Panc1 (cell line): ENCODE measurements at regions not wholly inside any gene's neighbourhood (a gene's known extent, or its start where the extent isn't known, plus 50 kb on each side); places are given as distances from the start of the nearest gene placed in this dataset.

Experiments
- ATAC-seq: fragments of 200-7000 bp; cut with Tn5 transposase; 2 replicates; pipeline ENCODE4 v1.9.1; 2020; ENCODE audit warnings: mild to moderate bottlenecking, moderate library complexity
- BruUV-seq: library from RNA; stranded (reverse); fragments of 400-500 nt; replicated peaks from 2 replicates; lab custom pipeline; 2021; lab: Mats Ljungman, UMichigan
- CTCF ChIA-PET: fragments of 300-600 bp; sonication (Branson Sonifier 250); formaldehyde crosslinking; loops from one replicate; lab custom pipeline; 2022; ENCODE audit warnings: antibody characterized with exemption; lab: Charles Lee
- POLR2A ChIA-PET: fragments of 300-600 bp; sonication (Branson Sonifier 250); formaldehyde crosslinking; loops from one replicate; lab custom pipeline; 2022; ENCODE audit warnings: antibody characterized with exemption; lab: Charles Lee
- DNase-seq: peaks from one replicate; pipeline ENCODE4 v3.0.0-alpha.2; 2010; ENCODE audit warnings: low read depth, low spot score
- H3K27ac ChIP-seq: 2 replicates; pipeline ENCODE4 v1.5.1; 2011; ENCODE audit warnings: mild to moderate bottlenecking, low read length, inconsistent platforms
- H3K27me3 ChIP-seq: fragments of 200-500 bp; sonication (Bioruptor generic); 2 replicates; pipeline ENCODE4 v1.6.0; 2014; ENCODE audit warnings: low read length, inconsistent platforms; ENCODE audit not compliant: control insufficient read depth, insufficient read depth
- H3K36me3 ChIP-seq: fragments of 200-500 bp; sonication (Bioruptor generic); 2 replicates; pipeline ENCODE4 v1.5.1; 2014; ENCODE audit warnings: inconsistent platforms, mild to moderate bottlenecking, low read length, moderate library complexity; ENCODE audit not compliant: control insufficient read depth, insufficient read depth
- H3K4me1 ChIP-seq: 2 replicates; pipeline ENCODE4 v1.5.1; 2011; ENCODE audit warnings: inconsistent platforms, mild to moderate bottlenecking, low read length, moderate library complexity; ENCODE audit not compliant: control insufficient read depth, insufficient read depth
- H3K4me3 ChIP-seq, 2 experiments: 2 replicates each; pipeline ENCODE4 v1.5.1; 2011 to 2012; ENCODE audit warnings: low read depth in 2 of 2, low read length in 2 of 2, mild to moderate bottlenecking in 2 of 2, inconsistent platforms in 1 of 2, moderate library complexity in 1 of 2
- H3K9me3 ChIP-seq: fragments of 200-500 bp; sonication (Bioruptor generic); 2 replicates; pipeline ENCODE4 v1.5.1; 2014; ENCODE audit warnings: low read depth, mild to moderate bottlenecking, inconsistent platforms, low read length, moderate library complexity; ENCODE audit not compliant: control insufficient read depth, insufficient read depth
- POLR2AphosphoS5 ChIP-seq: IDR thresholded peaks from 2 replicates; pipeline ENCODE4 v1.6.1; 2012; ENCODE audit warnings: mild to moderate bottlenecking, low read depth, low read length, moderate library complexity
- SIN3A ChIP-seq: IDR thresholded peaks from 2 replicates; pipeline ENCODE4 v1.6.1; 2012; ENCODE audit warnings: low read depth, mild to moderate bottlenecking, low read length, moderate library complexity, borderline replicate concordance; ENCODE audit not compliant: insufficient read depth
- TCF7L2 ChIP-seq: IDR thresholded peaks from 2 replicates; pipeline ENCODE4 v1.6.1; 2011; ENCODE audit warnings: mild to moderate bottlenecking, low read depth, low read length, inconsistent platforms
- in situ Hi-C: cut with HindIII; loops from 2 replicates; pipeline ENCODE4 v1.10.0; 2016; ENCODE audit warnings: low sequenced_read_pairs, low pct_unique_long_range_greater_than_20kb
- intact Hi-C: fragments of 100-400 bp; cut with micrococcal nuclease; formaldehyde crosslinking; loops from one replicate; pipeline ENCODE4 v1.10.0; 2022; ENCODE audit not compliant: unreplicated experiment
- TF ChIP-seq, protein P1 (sequence below), 2 experiments: IDR thresholded peaks; 2 replicates each; pipeline ENCODE4 v1.6.1; 2011 to 2012; ENCODE audit warnings: low read depth in 2 of 2, control low read depth in 1 of 2, low read length in 1 of 2, mild to moderate bottlenecking in 1 of 2, moderate library complexity in 1 of 2; ENCODE audit not compliant: insufficient read depth in 1 of 2
- TF ChIP-seq, protein P2 (sequence below): fragments of 450-650 bp; IDR thresholded peaks from 2 replicates; pipeline ENCODE4 v1.5.1; 2017; ENCODE audit warnings: mild to moderate bottlenecking

DNA sequence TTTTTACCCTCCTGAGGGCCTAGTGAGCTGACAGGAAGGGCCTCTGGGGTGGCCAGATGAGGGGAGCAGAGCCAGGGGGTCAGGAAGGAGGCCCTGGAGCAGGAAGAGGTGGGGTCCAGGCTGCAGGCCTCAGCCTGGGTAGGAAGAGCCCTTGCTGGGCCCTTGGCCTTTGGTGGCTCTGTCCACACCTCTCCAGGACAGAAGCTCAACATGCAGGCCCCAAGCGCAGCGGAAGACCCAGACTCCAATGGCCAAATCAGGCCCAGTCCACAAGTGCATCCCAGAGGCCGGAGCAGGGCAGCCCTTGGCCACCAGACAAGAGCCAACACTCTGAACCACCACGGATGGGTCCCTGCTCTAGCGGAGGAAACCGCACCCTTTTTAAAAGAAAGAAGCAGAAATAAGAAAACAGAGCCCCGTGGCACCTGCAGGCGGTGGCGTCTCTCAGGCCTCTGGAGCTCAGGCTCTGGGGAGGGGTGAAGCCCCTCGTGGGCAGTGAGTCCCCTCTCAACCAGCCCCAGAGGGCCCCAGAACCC, 52.8 kb downstream of the FOXL3 start:
- no TSS peak for BruUV-seq
- DNase-seq = no peak
- ChIA-PET CTCF (interaction anchor here (0.6 kb wide), 1 partner anchor 294 kb away, joined by 5 read pairs; no protein-coding TSS in a partner anchor), POLR2A (no interaction called here)
- H3K4me3 ChIP-seq = no peak overlapping the region
- H3K4me1 ChIP-seq = no peaks in the 10 kb centered on the region
- in situ Hi-C loops (no loop called here), intact Hi-C loops (no loop called here)
- no peak for ATAC-seq
- H3K27ac ChIP-seq = no peak overlapping the region
- no peak for TF ChIP-seq TCF7L2
- TF ChIP-seq, protein P1, sequence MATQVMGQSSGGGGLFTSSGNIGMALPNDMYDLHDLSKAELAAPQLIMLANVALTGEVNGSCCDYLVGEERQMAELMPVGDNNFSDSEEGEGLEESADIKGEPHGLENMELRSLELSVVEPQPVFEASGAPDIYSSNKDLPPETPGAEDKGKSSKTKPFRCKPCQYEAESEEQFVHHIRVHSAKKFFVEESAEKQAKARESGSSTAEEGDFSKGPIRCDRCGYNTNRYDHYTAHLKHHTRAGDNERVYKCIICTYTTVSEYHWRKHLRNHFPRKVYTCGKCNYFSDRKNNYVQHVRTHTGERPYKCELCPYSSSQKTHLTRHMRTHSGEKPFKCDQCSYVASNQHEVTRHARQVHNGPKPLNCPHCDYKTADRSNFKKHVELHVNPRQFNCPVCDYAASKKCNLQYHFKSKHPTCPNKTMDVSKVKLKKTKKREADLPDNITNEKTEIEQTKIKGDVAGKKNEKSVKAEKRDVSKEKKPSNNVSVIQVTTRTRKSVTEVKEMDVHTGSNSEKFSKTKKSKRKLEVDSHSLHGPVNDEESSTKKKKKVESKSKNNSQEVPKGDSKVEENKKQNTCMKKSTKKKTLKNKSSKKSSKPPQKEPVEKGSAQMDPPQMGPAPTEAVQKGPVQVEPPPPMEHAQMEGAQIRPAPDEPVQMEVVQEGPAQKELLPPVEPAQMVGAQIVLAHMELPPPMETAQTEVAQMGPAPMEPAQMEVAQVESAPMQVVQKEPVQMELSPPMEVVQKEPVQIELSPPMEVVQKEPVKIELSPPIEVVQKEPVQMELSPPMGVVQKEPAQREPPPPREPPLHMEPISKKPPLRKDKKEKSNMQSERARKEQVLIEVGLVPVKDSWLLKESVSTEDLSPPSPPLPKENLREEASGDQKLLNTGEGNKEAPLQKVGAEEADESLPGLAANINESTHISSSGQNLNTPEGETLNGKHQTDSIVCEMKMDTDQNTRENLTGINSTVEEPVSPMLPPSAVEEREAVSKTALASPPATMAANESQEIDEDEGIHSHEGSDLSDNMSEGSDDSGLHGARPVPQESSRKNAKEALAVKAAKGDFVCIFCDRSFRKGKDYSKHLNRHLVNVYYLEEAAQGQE (IDR thresholded peaks at IDR 0.05; ENCODE audit: insufficient read depth in 1 of 2, low read depth in 2 of 2, low read length in 1 of 2) = no peak
- TF ChIP-seq, protein P2, sequence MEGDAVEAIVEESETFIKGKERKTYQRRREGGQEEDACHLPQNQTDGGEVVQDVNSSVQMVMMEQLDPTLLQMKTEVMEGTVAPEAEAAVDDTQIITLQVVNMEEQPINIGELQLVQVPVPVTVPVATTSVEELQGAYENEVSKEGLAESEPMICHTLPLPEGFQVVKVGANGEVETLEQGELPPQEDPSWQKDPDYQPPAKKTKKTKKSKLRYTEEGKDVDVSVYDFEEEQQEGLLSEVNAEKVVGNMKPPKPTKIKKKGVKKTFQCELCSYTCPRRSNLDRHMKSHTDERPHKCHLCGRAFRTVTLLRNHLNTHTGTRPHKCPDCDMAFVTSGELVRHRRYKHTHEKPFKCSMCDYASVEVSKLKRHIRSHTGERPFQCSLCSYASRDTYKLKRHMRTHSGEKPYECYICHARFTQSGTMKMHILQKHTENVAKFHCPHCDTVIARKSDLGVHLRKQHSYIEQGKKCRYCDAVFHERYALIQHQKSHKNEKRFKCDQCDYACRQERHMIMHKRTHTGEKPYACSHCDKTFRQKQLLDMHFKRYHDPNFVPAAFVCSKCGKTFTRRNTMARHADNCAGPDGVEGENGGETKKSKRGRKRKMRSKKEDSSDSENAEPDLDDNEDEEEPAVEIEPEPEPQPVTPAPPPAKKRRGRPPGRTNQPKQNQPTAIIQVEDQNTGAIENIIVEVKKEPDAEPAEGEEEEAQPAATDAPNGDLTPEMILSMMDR = no peak
- TF ChIP-seq SIN3A = no peak
- no peak for TF ChIP-seq POLR2AphosphoS5
- H3K36me3 ChIP-seq = no peaks in the 10 kb centered on the region
- no peaks in the 10 kb centered on the region for H3K9me3 ChIP-seq
- H3K27me3 ChIP-seq = no peaks in the 10 kb centered on the region; the same call in 1 of the 2 replicates

DNA sequence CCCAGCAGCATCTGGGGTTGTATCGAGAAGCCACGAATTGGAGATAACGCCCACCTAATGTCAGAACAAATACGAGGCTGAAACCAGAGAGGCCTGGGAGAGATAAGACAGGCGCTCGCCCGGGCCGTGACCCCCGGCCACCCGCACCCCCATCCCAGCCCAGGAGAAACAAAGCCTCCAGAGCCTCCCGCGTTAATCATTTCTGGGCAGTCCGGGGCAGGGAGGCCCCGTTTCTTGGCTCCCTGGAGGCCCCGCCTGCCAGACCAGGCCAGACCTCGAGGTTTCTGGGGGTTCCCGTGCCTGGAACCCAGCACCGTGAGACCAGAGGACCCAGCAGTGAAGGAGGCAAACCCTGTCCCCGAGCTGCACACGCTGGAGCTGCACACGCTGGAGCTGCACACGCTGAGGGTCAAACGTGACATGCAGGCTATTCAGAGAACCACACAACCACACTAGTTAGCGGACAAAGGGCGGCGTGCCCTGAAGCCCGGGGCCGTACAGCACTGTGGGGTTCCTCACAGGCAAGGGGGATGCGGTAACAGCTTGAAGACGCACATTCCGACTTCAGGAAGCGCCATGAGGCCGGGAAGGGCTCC, 53.4 kb downstream of the FOXL3 start:
- CTCF ChIA-PET = interaction anchor here (0.6 kb wide), 1 partner anchor 293 kb away, joined by 5 read pairs; no protein-coding TSS in a partner anchor
- intact Hi-C loops = no loop called here
- BruUV-seq = no TSS peak

More for the DNA sequence above, 53.4 kb downstream of the FOXL3 start:
- POLR2A ChIA-PET = no interaction called here
- Histone ChIP-seq H3K27me3 (no peaks in the 10 kb centered on the region; the same call in 1 of the 2 replicates), H3K36me3 (no peaks in the 10 kb centered on the region), H3K4me3 (no peak overlapping the region), H3K4me1 (no peaks in the 10 kb centered on the region), H3K27ac (no peak overlapping the region), H3K9me3 (no peaks in the 10 kb centered on the region)
- ATAC-seq (no peak), DNase-seq (no peak)
- in situ Hi-C loops = no loop called here
- no peak for TF ChIP-seq SIN3A
